Endothelial cell of umbilical vein (primary cell): ENCODE measurements at regions not wholly inside any gene's neighbourhood (a gene's known extent, or its start where the extent isn't known, plus 50 kb on each side); places are given as distances from the start of the nearest gene placed in this dataset.

ENCODE experiments used
- BruUV-seq: library from RNA; stranded (reverse); fragments of 400-500 nt; replicated peaks from 2 replicates; lab custom pipeline; 2021; lab: Mats Ljungman, UMichigan
- CTCF ChIA-PET: fragments of 300-600, 350-600 bp; sonication (Branson Sonifier 250); formaldehyde crosslinking; loops from one replicate; lab custom pipeline; 2021; ENCODE audit warnings: antibody characterized with exemption, inconsistent platforms; lab: Charles Lee
- POLR2A ChIA-PET: fragments of 300-600, 350-600 bp; sonication (Branson Sonifier 250); formaldehyde crosslinking; loops from one replicate; lab custom pipeline; 2021; ENCODE audit warnings: antibody characterized with exemption, inconsistent platforms; lab: Charles Lee
- DNase-seq: peaks from one replicate; pipeline ENCODE4 v3.0.0-alpha.2; 2011; ENCODE audit warnings: low read depth, low spot score
- FAIRE-seq: peaks from 2 replicates; lab custom pipeline; 2011; peaks lifted over from hg19 to GRCh38; lab: Jason Lieb, UNC
- H2AFZ ChIP-seq: 2 replicates; pipeline ENCODE4 v1.6.0; 2012; ENCODE audit warnings: low read depth, low read length, control low read depth, inconsistent platforms
- H3K27ac ChIP-seq: 2 replicates; pipeline ENCODE4 v1.5.1; 2011; ENCODE audit warnings: low read depth, mild to moderate bottlenecking, control low read depth, low read length, moderate library complexity; ENCODE audit not compliant: insufficient read depth
- H3K27me3 ChIP-seq, 2 experiments: 2 replicates each; pipeline versions ENCODE4 v1.6.0 to v1.6.1; 2011; ENCODE audit warnings: low read length in 2 of 2, mixed read lengths in 1 of 2; ENCODE audit not compliant: control insufficient read depth in 2 of 2, insufficient read depth in 2 of 2
- H3K36me3 ChIP-seq, 2 experiments: 2 replicates in 1 of 2; 3 replicates in 1 of 2; pipeline ENCODE4 v1.5.1; 2011; ENCODE audit warnings: low read length in 2 of 2, mild to moderate bottlenecking in 1 of 2, moderate library complexity in 1 of 2; ENCODE audit not compliant: control insufficient read depth in 2 of 2, insufficient read depth in 2 of 2; ENCODE audit errors: extremely low read depth in 1 of 2
- H3K4me1 ChIP-seq: 3 replicates; pipeline ENCODE4 v1.5.1; 2011; ENCODE audit warnings: mild to moderate bottlenecking, low read length; ENCODE audit not compliant: control insufficient read depth, insufficient read depth; ENCODE audit errors: extremely low read depth
- H3K4me2 ChIP-seq: 2 replicates; pipeline ENCODE4 v1.6.1; 2011; ENCODE audit warnings: low read length, control low read depth, mixed read lengths; ENCODE audit not compliant: insufficient read depth
- H3K4me3 ChIP-seq, 3 experiments: fragments of 200-600 bp in 1 of 3; sonication (generic), shearing (Covaris generic) in 1 of 3; replicated peaks in 1 of 3; 2 replicates each; pipeline ENCODE4 v1.5.1; 2011 to 2016; ENCODE audit warnings: control low read depth in 3 of 3, low read length in 3 of 3, mild to moderate bottlenecking in 2 of 3, inconsistent platforms in 1 of 3, low read depth in 1 of 3, moderate library complexity in 1 of 3; ENCODE audit not compliant: insufficient read depth in 1 of 3
- H3K79me2 ChIP-seq: 2 replicates; pipeline ENCODE4 v1.6.0; 2012; ENCODE audit warnings: low read length, inconsistent platforms; ENCODE audit not compliant: control insufficient read depth, insufficient read depth
- H3K9ac ChIP-seq: replicated peaks from 2 replicates; pipeline ENCODE3; 2011; ENCODE audit warnings: low read length, control low read depth; ENCODE audit not compliant: insufficient read depth; ENCODE audit errors: extremely low read depth
- H3K9me1 ChIP-seq: replicated peaks from 3 replicates; pipeline ENCODE4 v1.6.0; 2011; ENCODE audit warnings: mild to moderate bottlenecking, low read length; ENCODE audit not compliant: control insufficient read depth, insufficient read depth; ENCODE audit errors: extremely low read depth
- H3K9me3 ChIP-seq: replicated peaks from 2 replicates; pipeline ENCODE4 v1.5.1; 2012; ENCODE audit warnings: low read length, inconsistent platforms; ENCODE audit not compliant: control insufficient read depth, insufficient read depth
- H4K20me1 ChIP-seq: replicated peaks from 2 replicates; pipeline ENCODE3; 2011; ENCODE audit warnings: mild to moderate bottlenecking, low read length; ENCODE audit not compliant: control insufficient read depth, insufficient read depth; ENCODE audit errors: extremely low read depth
- CTCF ChIP-seq, 2 donors: IDR thresholded peaks; 1 replicate in 1 of 2; 2 replicates in 1 of 2; pipeline ENCODE4 v1.5.1; 2011; ENCODE audit warnings: low read length in 2 of 2, mild to moderate bottlenecking in 2 of 2, moderate library complexity in 2 of 2, control low read depth in 1 of 2, inconsistent platforms in 1 of 2, low read depth in 1 of 2; ENCODE audit not compliant: insufficient read depth in 1 of 2; ENCODE audit errors: extremely low read depth in 1 of 2
- EZH2 ChIP-seq: IDR thresholded peaks from 2 replicates; pipeline ENCODE4 v1.6.1; 2012; ENCODE audit warnings: borderline replicate concordance, low read depth, mild to moderate bottlenecking, moderate library complexity, low read length, inconsistent platforms; ENCODE audit not compliant: severe bottlenecking
- FOS ChIP-seq: IDR thresholded peaks from 2 replicates; pipeline ENCODE4 v1.6.1; 2011; ENCODE audit warnings: mild to moderate bottlenecking, low read length, moderate library complexity, borderline replicate concordance; ENCODE audit not compliant: insufficient read depth
- GATA2 ChIP-seq: IDR thresholded peaks from 2 replicates; pipeline ENCODE4 v1.7.0; 2011; ENCODE audit warnings: low read depth, mild to moderate bottlenecking, moderate library complexity, mixed read lengths, low read length; ENCODE audit not compliant: insufficient read length, insufficient read depth
- JUN ChIP-seq: IDR thresholded peaks from 2 replicates; pipeline ENCODE4 v1.6.1; 2011; ENCODE audit warnings: borderline replicate concordance, low read depth; ENCODE audit not compliant: insufficient read length, insufficient read depth
- MAX ChIP-seq: IDR thresholded peaks from 2 replicates; pipeline ENCODE4 v1.6.1; 2011; ENCODE audit not compliant: insufficient read depth, insufficient read length
- MYC ChIP-seq: IDR thresholded peaks from one replicate; pipeline ENCODE4 v1.6.1; 2011; ENCODE audit warnings: mild to moderate bottlenecking, low read depth, low read length
- POLR2A ChIP-seq: IDR thresholded peaks from 2 replicates; pipeline ENCODE4 v1.6.1; 2012; ENCODE audit warnings: low read depth, mild to moderate bottlenecking, control low read depth, low read length
- POLR2AphosphoS5 ChIP-seq: IDR thresholded peaks from 2 replicates; pipeline ENCODE4 v1.6.1; 2012; ENCODE audit warnings: low read depth, mild to moderate bottlenecking, control low read depth, low read length, moderate library complexity; ENCODE audit not compliant: insufficient read depth
- dilution Hi-C: fragments of 300-500 bp; cut with MboI; formaldehyde crosslinking; loops from one replicate; pipeline ENCODE4 v1.15.0; 2019; ENCODE audit warnings: low sequenced_read_pairs; ENCODE audit not compliant: extremely low pct_ligation_motif_present
- intact Hi-C: fragments of 100-400 bp; cut with micrococcal nuclease; formaldehyde crosslinking; loops from one replicate; pipeline ENCODE4 v1.10.0; 2022

DNA sequence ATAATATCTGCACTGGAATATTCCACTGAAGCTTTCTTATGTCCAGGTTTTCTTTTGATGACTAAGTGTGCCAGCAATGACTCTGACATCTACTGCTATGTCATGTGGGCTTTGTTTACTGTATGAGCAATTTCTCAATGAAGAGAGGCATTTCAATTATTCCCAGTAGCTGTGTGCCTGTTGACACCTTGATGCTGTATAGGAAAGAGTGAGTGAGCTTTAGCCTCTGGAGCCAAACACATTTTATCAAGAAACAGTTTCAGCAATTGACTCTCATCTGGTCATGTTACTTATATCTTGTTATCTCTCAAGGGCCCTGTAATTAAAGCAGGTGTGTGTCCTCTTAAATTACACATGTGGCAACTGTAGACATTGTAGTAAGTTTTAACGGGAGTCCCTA, 493.2 kb upstream of the FANCL start:
- dilution Hi-C loops (no loop called here), intact Hi-C loops (no loop called here)
- no peak overlapping the region for H3K27ac ChIP-seq
- no TSS peak for BruUV-seq
- peak; percentile 23 for DNase-seq
- ChIA-PET POLR2A (no interaction called here), CTCF (no interaction called here)
- TF ChIP-seq FOS (peak; percentile 6), JUN (no peak)
- no peak for FAIRE-seq
- no peak overlapping the region for H3K4me2 ChIP-seq
- H3K36me3 ChIP-seq: no peaks in the 10 kb centered on the region
- H3K4me1 ChIP-seq: peaks cover 2% of the 10 kb centered on the region
- no peaks in the 10 kb centered on the region for H3K9me1 ChIP-seq
- H4K20me1 ChIP-seq: no peaks in the 10 kb centered on the region
- no peaks in the 10 kb centered on the region for H3K79me2 ChIP-seq
- H3K9me3 ChIP-seq: no peaks in the 10 kb centered on the region
- no peak overlapping the region for H2AFZ ChIP-seq
- H3K27me3 ChIP-seq: peaks cover 0 to 2% of the 10 kb centered on the region in 2 experiments
- no peak overlapping the region for H3K4me3 ChIP-seq
- H3K9ac ChIP-seq: no peak overlapping the region

- no peak overlapping the region for H3K4me3 ChIP-seq
- intact Hi-C loops: no loop called here
- H4K20me1 ChIP-seq: no peaks in the 10 kb centered on the region
- no peaks in the 10 kb centered on the region for H3K36me3 ChIP-seq
- DNase-seq (no peak), FAIRE-seq (no peak)
- H3K4me2 ChIP-seq: no peak overlapping the region
- ChIA-PET POLR2A (no interaction called here), CTCF (no interaction called here)
- H3K9ac ChIP-seq: no peak overlapping the region
- no peaks in the 10 kb centered on the region for H3K9me1 ChIP-seq
- peaks cover 2% of the 10 kb centered on the region for H3K4me1 ChIP-seq
- TF ChIP-seq POLR2AphosphoS5 (no peak), EZH2 (no peak), POLR2A (no peak), FOS (no peak), JUN (no peak), MYC (no peak), MAX (no peak), CTCF (IDR thresholded peaks at IDR 0.05; ENCODE audit: extremely low read depth in 1 of 2, insufficient read depth in 1 of 2, low read depth in 1 of 2, low read length in 2 of 2) (no peak), GATA2 (no peak)
- H2AFZ ChIP-seq: no peak overlapping the region
- peaks cover 0 to 2% of the 10 kb centered on the region in 2 experiments for H3K27me3 ChIP-seq
- dilution Hi-C loops: no loop called here
- no peaks in the 10 kb centered on the region for H3K9me3 ChIP-seq
- no peaks in the 10 kb centered on the region for H3K79me2 ChIP-seq
- no TSS peak for BruUV-seq
- no peak overlapping the region for H3K27ac ChIP-seq
Observed at GRCh38 chr2:58732999-58733398, 491.9 kb upstream of the FANCL start.
